ENCODE measurements at regions not wholly inside any gene's neighbourhood (a gene's known extent, or its start where the extent isn't known, plus 50 kb on each side); places are given as distances from the start of the nearest gene placed in this dataset.

- H3K4me1 ChIP-seq (ENCODE audit: insufficient read depth, insufficient read length): peaks cover 5% of the 10 kb centered on the region
- H3K27me3 ChIP-seq (ENCODE audit: insufficient read depth, insufficient read length): no peaks in the 10 kb centered on the region
- TF ChIP-seq SUZ12 (IDR thresholded peaks at IDR 0.05; ENCODE audit: extremely low read depth, insufficient read depth, insufficient read length): no peak
- TF ChIP-seq YY1 (IDR thresholded peaks at IDR 0.05; ENCODE audit: insufficient read depth, insufficient read length): no peak
- TF ChIP-seq ZNF274 (IDR thresholded peaks at IDR 0.05; ENCODE audit: low read depth, low read length): no peak
- no peak overlapping the region for H3K9ac ChIP-seq (ENCODE audit: insufficient read length, low read depth)
- no peak for DNase-seq (ENCODE audit: low read depth, low spot score)
- no peaks in the 10 kb centered on the region for H3K9me3 ChIP-seq (ENCODE audit: insufficient read depth, low read length)
- no peaks in the 10 kb centered on the region for H3K36me3 ChIP-seq (ENCODE audit: insufficient read depth, insufficient read length, low read length)
- no peak overlapping the region for H3K4me3 ChIP-seq (ENCODE audit: insufficient read length, low read depth)
These were observed 51.9 kb downstream of the CEBPB start for GRCh38 chr20:50242548-50242862.

- H3K27me3 ChIP-seq (ENCODE audit: insufficient read depth, insufficient read length): no peaks in the 10 kb centered on the region
- DNase-seq (ENCODE audit: low read depth, low spot score): no peak
- no peak for TF ChIP-seq ZNF274 (IDR thresholded peaks at IDR 0.05; ENCODE audit: low read depth, low read length)
- no peak for TF ChIP-seq SUZ12 (IDR thresholded peaks at IDR 0.05; ENCODE audit: extremely low read depth, insufficient read depth, insufficient read length)
- no peak for TF ChIP-seq YY1 (IDR thresholded peaks at IDR 0.05; ENCODE audit: insufficient read depth, insufficient read length)
- no peak overlapping the region for H3K4me3 ChIP-seq (ENCODE audit: insufficient read length, low read depth)
- H3K9ac ChIP-seq (ENCODE audit: insufficient read length, low read depth): no peak overlapping the region
- H3K4me1 ChIP-seq (ENCODE audit: insufficient read depth, insufficient read length): peaks cover 7% of the 10 kb centered on the region
- no peaks in the 10 kb centered on the region for H3K9me3 ChIP-seq (ENCODE audit: insufficient read depth, low read length)
- no peaks in the 10 kb centered on the region for H3K36me3 ChIP-seq (ENCODE audit: insufficient read depth, insufficient read length, low read length)
These were observed 52.4 kb downstream of the CEBPB start for GRCh38 chr20:50242863-50243609.

GRCh38 chr20:50243610-50244351, 53.2 kb downstream of the CEBPB start:
- Histone ChIP-seq H3K4me1 (ENCODE audit: insufficient read depth, insufficient read length) (peaks cover 4% of the 10 kb centered on the region), H3K4me3 (ENCODE audit: insufficient read length, low read depth) (no peak overlapping the region), H3K9ac (ENCODE audit: insufficient read length, low read depth) (no peak overlapping the region), H3K9me3 (ENCODE audit: insufficient read depth, low read length) (no peaks in the 10 kb centered on the region), H3K36me3 (ENCODE audit: insufficient read depth, insufficient read length, low read length) (no peaks in the 10 kb centered on the region), H3K27me3 (ENCODE audit: insufficient read depth, insufficient read length) (no peaks in the 10 kb centered on the region)
- TF ChIP-seq SUZ12 (IDR thresholded peaks at IDR 0.05; ENCODE audit: extremely low read depth, insufficient read depth, insufficient read length): no peak
- no peak for TF ChIP-seq YY1 (IDR thresholded peaks at IDR 0.05; ENCODE audit: insufficient read depth, insufficient read length)
- TF ChIP-seq ZNF274 (IDR thresholded peaks at IDR 0.05; ENCODE audit: low read depth, low read length): no peak
- DNase-seq (ENCODE audit: low read depth, low spot score): no peak

- no peak for TF ChIP-seq YY1 (IDR thresholded peaks at IDR 0.05; ENCODE audit: insufficient read depth, insufficient read length)
- no peak for TF ChIP-seq SUZ12 (IDR thresholded peaks at IDR 0.05; ENCODE audit: extremely low read depth, insufficient read depth, insufficient read length)
- TF ChIP-seq ZNF274 (IDR thresholded peaks at IDR 0.05; ENCODE audit: low read depth, low read length): no peak
- no peaks in the 10 kb centered on the region for H3K36me3 ChIP-seq (ENCODE audit: insufficient read depth, insufficient read length, low read length)
- H3K9ac ChIP-seq (ENCODE audit: insufficient read length, low read depth): no peak overlapping the region
- no peaks in the 10 kb centered on the region for H3K9me3 ChIP-seq (ENCODE audit: insufficient read depth, low read length)
- no peak for DNase-seq (ENCODE audit: low read depth, low spot score)
- H3K4me1 ChIP-seq (ENCODE audit: insufficient read depth, insufficient read length): peaks cover 4% of the 10 kb centered on the region
- H3K4me3 ChIP-seq (ENCODE audit: insufficient read length, low read depth): no peak overlapping the region
- no peaks in the 10 kb centered on the region for H3K27me3 ChIP-seq (ENCODE audit: insufficient read depth, insufficient read length)
These were observed 53.9 kb downstream of the CEBPB start for GRCh38 chr20:50244352-50245149.

- no peaks in the 10 kb centered on the region for H3K9me3 ChIP-seq (ENCODE audit: insufficient read depth, low read length)
- DNase-seq (ENCODE audit: low read depth, low spot score): no peak
- no peak overlapping the region for H3K9ac ChIP-seq (ENCODE audit: insufficient read length, low read depth)
- peaks cover 4% of the 10 kb centered on the region for H3K4me1 ChIP-seq (ENCODE audit: insufficient read depth, insufficient read length)
- no peak overlapping the region for H3K4me3 ChIP-seq (ENCODE audit: insufficient read length, low read depth)
- H3K27me3 ChIP-seq (ENCODE audit: insufficient read depth, insufficient read length): no peaks in the 10 kb centered on the region
- no peaks in the 10 kb centered on the region for H3K36me3 ChIP-seq (ENCODE audit: insufficient read depth, insufficient read length, low read length)
- no peak for TF ChIP-seq SUZ12 (IDR thresholded peaks at IDR 0.05; ENCODE audit: extremely low read depth, insufficient read depth, insufficient read length)
- TF ChIP-seq ZNF274 (IDR thresholded peaks at IDR 0.05; ENCODE audit: low read depth, low read length): no peak
- TF ChIP-seq YY1 (IDR thresholded peaks at IDR 0.05; ENCODE audit: insufficient read depth, insufficient read length): no peak
These were observed 55.1 kb downstream of the CEBPB start for GRCh38 chr20:50245498-50246366.

GRCh38 chr20:50246367-50247195, 56.0 kb downstream of the CEBPB start:
- Histone ChIP-seq H3K4me1 (ENCODE audit: insufficient read depth, insufficient read length) (peaks cover 4% of the 10 kb centered on the region), H3K36me3 (ENCODE audit: insufficient read depth, insufficient read length, low read length) (no peaks in the 10 kb centered on the region), H3K27me3 (ENCODE audit: insufficient read depth, insufficient read length) (no peaks in the 10 kb centered on the region), H3K4me3 (ENCODE audit: insufficient read length, low read depth) (no peak overlapping the region), H3K9me3 (ENCODE audit: insufficient read depth, low read length) (no peaks in the 10 kb centered on the region), H3K9ac (ENCODE audit: insufficient read length, low read depth) (no peak overlapping the region)
- DNase-seq (ENCODE audit: low read depth, low spot score): no peak
- TF ChIP-seq YY1 (IDR thresholded peaks at IDR 0.05; ENCODE audit: insufficient read depth, insufficient read length) (no peak), SUZ12 (IDR thresholded peaks at IDR 0.05; ENCODE audit: extremely low read depth, insufficient read depth, insufficient read length) (no peak), ZNF274 (IDR thresholded peaks at IDR 0.05; ENCODE audit: low read depth, low read length) (no peak)

Data from NT2/D1 (cell line).